ENCODE measurements at regions not wholly inside any gene's neighbourhood (a gene's known extent, or its start where the extent isn't known, plus 50 kb on each side); places are given as distances from the start of the nearest gene placed in this dataset.

GRCh38 chr5:173500213-173500560, 116.3 kb downstream of the BOD1 start:
- intact Hi-C loops (cut with DNase I) = no loop called here
- Histone ChIP-seq H3K4me1 (replicated peaks) (no peaks in the 10 kb centered on the region), H3K4me3 (no peak overlapping the region), H3K27ac (no peak overlapping the region), H3K27me3 (replicated peaks; ENCODE audit: insufficient read depth) (no peaks in the 10 kb centered on the region), H3K9me3 (no peaks in the 10 kb centered on the region), H3K36me3 (no peaks in the 10 kb centered on the region)
- WGBS = 98% methylated on average over 6 of the region's 6 CpGs
- DNase-seq (ENCODE audit: low spot score) = no peak
- TF ChIP-seq POLR2A (IDR thresholded peaks at IDR 0.05) = no peak
- no peak for TF ChIP-seq POLR2AphosphoS5 (IDR thresholded peaks at IDR 0.05)
- TF ChIP-seq CTCF (IDR thresholded peaks at IDR 0.05) = no peak

DNA sequence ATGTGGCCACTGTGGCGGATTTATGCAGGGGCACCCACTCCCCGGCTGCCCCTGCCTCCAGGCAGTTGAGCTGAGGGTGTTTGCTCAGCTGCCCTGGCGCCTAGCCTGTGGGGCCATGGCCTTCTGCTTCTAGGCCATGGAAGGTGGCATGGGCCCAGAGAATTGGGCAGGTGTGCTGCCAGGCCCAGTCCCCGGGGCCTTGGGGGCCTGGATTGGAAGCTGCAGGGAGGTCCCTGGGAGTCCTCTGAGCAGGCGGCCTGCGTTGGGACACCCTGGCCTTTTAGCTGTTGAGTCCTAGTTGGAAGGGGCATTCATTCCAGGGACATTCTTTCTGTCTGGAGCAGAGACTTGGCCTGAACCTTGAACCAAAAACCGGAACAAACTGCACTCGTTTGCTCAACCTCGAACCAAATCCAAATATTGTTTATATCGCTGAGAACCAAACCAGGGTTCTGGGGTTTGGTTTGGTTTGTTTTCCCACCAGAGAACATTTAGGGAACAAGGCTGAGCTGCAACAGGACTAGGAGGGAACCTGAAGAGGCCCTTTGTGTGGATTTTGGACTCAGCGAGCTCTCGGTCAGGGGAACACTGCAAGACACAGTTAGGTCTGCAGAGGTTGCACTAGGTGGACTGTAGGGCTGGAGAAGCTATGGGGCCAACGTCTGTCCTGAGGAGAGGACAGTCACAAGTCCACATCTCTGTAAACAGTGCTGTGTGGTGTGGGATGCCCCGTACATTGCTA, 116.8 kb downstream of the BOD1 start:
- WGBS = 64% methylated on average over 14 of the region's 14 CpGs
- DNase-seq (ENCODE audit: low spot score) = no peak
- TF ChIP-seq POLR2AphosphoS5 (IDR thresholded peaks at IDR 0.05) = no peak
- no peak for TF ChIP-seq POLR2A (IDR thresholded peaks at IDR 0.05)
- no peak for TF ChIP-seq CTCF (IDR thresholded peaks at IDR 0.05)
- no peaks in the 10 kb centered on the region for H3K4me1 ChIP-seq (replicated peaks)
- no peaks in the 10 kb centered on the region for H3K36me3 ChIP-seq
- H3K9me3 ChIP-seq = no peaks in the 10 kb centered on the region
- peak overlapping the region in 1 of 2 donors; percentile 44 for H3K27ac ChIP-seq
- H3K4me3 ChIP-seq = no peak overlapping the region
- intact Hi-C loops (cut with DNase I) = loop anchor here (5.0 kb wide), 2 partner anchors 87 to 177 kb away; no protein-coding TSS in a partner anchor
- H3K27me3 ChIP-seq (replicated peaks; ENCODE audit: insufficient read depth) = no peaks in the 10 kb centered on the region

GRCh38 chr5:173498739-173499470, 117.5 kb downstream of the BOD1 start:
- Histone ChIP-seq H3K4me3 (no peak overlapping the region), H3K4me1 (replicated peaks) (no peaks in the 10 kb centered on the region), H3K9me3 (no peaks in the 10 kb centered on the region), H3K27ac (peak overlapping the region in 1 of 2 donors; percentile 44), H3K36me3 (no peaks in the 10 kb centered on the region), H3K27me3 (replicated peaks; ENCODE audit: insufficient read depth) (no peaks in the 10 kb centered on the region)
- intact Hi-C loops (cut with DNase I) = loop anchor here (5.0 kb wide), 2 partner anchors 87 to 177 kb away; no protein-coding TSS in a partner anchor
- WGBS = 64% methylated on average over 16 of the region's 16 CpGs
- no peak for DNase-seq (ENCODE audit: low spot score)
- no peak for TF ChIP-seq CTCF (IDR thresholded peaks at IDR 0.05)
- TF ChIP-seq POLR2A (IDR thresholded peaks at IDR 0.05) = no peak
- TF ChIP-seq POLR2AphosphoS5 (IDR thresholded peaks at IDR 0.05) = no peak

- intact Hi-C loops (cut with DNase I) = loop anchor here (5.0 kb wide), 2 partner anchors 86 to 176 kb away; no protein-coding TSS in a partner anchor
- no peaks in the 10 kb centered on the region for H3K36me3 ChIP-seq
- no peaks in the 10 kb centered on the region for H3K4me1 ChIP-seq (replicated peaks)
- no peaks in the 10 kb centered on the region for H3K27me3 ChIP-seq (replicated peaks; ENCODE audit: insufficient read depth)
- no peak overlapping the region for H3K4me3 ChIP-seq
- no peak for TF ChIP-seq POLR2AphosphoS5 (IDR thresholded peaks at IDR 0.05)
- DNase-seq (ENCODE audit: low spot score) = no peak
- WGBS = 27% methylated on average over 9 of the region's 9 CpGs
- no peaks in the 10 kb centered on the region for H3K9me3 ChIP-seq
- no peak overlapping the region for H3K27ac ChIP-seq
These were observed 118.2 kb downstream of the BOD1 start for GRCh38 chr5:173498286-173498685.

DNA sequence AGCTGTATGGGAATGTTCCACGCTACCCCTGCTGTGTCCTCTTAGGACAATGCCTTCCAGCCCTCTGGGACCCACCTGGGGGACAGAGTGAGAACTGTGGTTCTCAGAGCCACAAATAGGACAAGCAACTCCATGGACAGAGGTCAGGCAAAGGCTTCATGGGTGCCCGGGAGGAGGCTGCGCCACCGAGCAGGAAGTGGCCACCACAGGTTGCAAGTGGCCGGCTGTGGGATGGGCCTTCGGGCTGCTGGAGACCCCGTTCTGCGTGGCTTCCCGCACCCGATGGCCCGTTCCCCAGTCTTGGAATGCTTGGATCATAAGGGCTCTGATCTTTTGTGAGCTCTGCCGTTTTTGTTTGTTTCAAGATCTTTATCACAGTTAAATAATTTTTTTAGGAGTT, 118.8 kb downstream of the BOD1 start:
- no peaks in the 10 kb centered on the region for H3K4me1 ChIP-seq (replicated peaks)
- H3K27ac ChIP-seq = no peak overlapping the region
- no peak overlapping the region for H3K4me3 ChIP-seq
- H3K27me3 ChIP-seq (replicated peaks; ENCODE audit: insufficient read depth) = no peaks in the 10 kb centered on the region
- TF ChIP-seq POLR2A (IDR thresholded peaks at IDR 0.05) (no peak), POLR2AphosphoS5 (IDR thresholded peaks at IDR 0.05) (no peak), CTCF (IDR thresholded peaks at IDR 0.05) (no peak)
- DNase-seq (ENCODE audit: low spot score) = no peak
- no peaks in the 10 kb centered on the region for H3K36me3 ChIP-seq
- intact Hi-C loops (cut with DNase I) = loop anchor here (2.0 to 5.0 kb wide), 3 partner anchors 25 to 175 kb away; no protein-coding TSS in a partner anchor
- no peaks in the 10 kb centered on the region for H3K9me3 ChIP-seq
- 66% methylated on average over 12 of the region's 12 CpGs for WGBS
